Lung (tissue), 11 donors: ENCODE measurements at regions not wholly inside any gene's neighbourhood (a gene's known extent, or its start where the extent isn't known, plus 50 kb on each side); places are given as distances from the start of the nearest gene placed in this dataset.

ENCODE experiments used
- ATAC-seq: fragments of 200-7000 bp; cut with Tn5 transposase; one replicate; pipeline ENCODE4 v1.9.1; 2020; ENCODE audit warnings: moderate number of reproducible peaks; ENCODE audit not compliant: insufficient read depth, low FRiP score
- DNase-seq, 3 donors: peaks; one replicate each; pipeline ENCODE4 v3.0.0-alpha.2; 2013 to 2017
- H3K27ac ChIP-seq, 2 donors: one replicate each; pipeline ENCODE4 v1.5.1; 2013; ENCODE audit warnings: mild to moderate bottlenecking in 2 of 2, moderate library complexity in 2 of 2, control low read depth in 1 of 2, inconsistent platforms in 1 of 2, low read depth in 1 of 2, low read length in 1 of 2
- H3K27me3 ChIP-seq, 3 donors: one replicate each; pipeline ENCODE4 v1.5.1; 2013; ENCODE audit warnings: low read length in 2 of 3; ENCODE audit not compliant: control insufficient read depth in 3 of 3, insufficient read depth in 3 of 3
- H3K36me3 ChIP-seq, 4 donors: one replicate each; pipeline ENCODE4 v1.5.1; 2013; ENCODE audit warnings: low read length in 4 of 4, mild to moderate bottlenecking in 1 of 4, moderate library complexity in 1 of 4; ENCODE audit not compliant: control insufficient read depth in 4 of 4, insufficient read depth in 4 of 4
- H3K4me1 ChIP-seq, 5 donors: one replicate each; pipeline ENCODE4 v1.5.1; 2013; ENCODE audit warnings: low read length in 5 of 5, mild to moderate bottlenecking in 2 of 5, moderate library complexity in 1 of 5; ENCODE audit not compliant: control insufficient read depth in 5 of 5, insufficient read depth in 5 of 5
- H3K4me3 ChIP-seq: one replicate; pipeline ENCODE4 v1.5.1; 2013; ENCODE audit warnings: mild to moderate bottlenecking, control low read depth, moderate library complexity
- H3K9ac ChIP-seq, 2 donors: one replicate each; pipeline ENCODE4 v1.5.1; 2013; ENCODE audit warnings: low read length in 2 of 2, control low read depth in 1 of 2; ENCODE audit not compliant: insufficient read depth in 1 of 2
- H3K9me3 ChIP-seq, 4 donors: one replicate each; pipeline ENCODE4 v1.5.1; 2013; ENCODE audit warnings: low read length in 3 of 4, mild to moderate bottlenecking in 1 of 4, moderate library complexity in 1 of 4; ENCODE audit not compliant: control insufficient read depth in 4 of 4, insufficient read depth in 3 of 4
- CTCF ChIP-seq: IDR thresholded peaks from 2 replicates; pipeline ENCODE4 v1.5.1; 2012; ENCODE audit warnings: mild to moderate bottlenecking; ENCODE audit errors: control extremely low read depth, extremely low read depth
- WGBS, 2 donors: extraction: QIAGEN DNeasy Blood & Tissue Kit; methylation state at CpG; one replicate each; pipeline ENCODE4 v1.1.7; 2013; 5-methylcytosine and 5-hydroxymethylcytosine counted together
- donor health status: control.
- donor health status: control.
- donor health status: Bipolar disorder and iron deficiency.
- donor health status: healthy.
- donor health status: DM: yes; HTN: yes; CAD: no.

- WGBS, 2 donors = 61 to 76% methylated on average over 4 of the region's 4 CpGs
- no peak for TF ChIP-seq CTCF
- Histone ChIP-seq H3K27me3 (peaks cover 0 to 26% (median 0%) of the 10 kb centered on the region in 3 donors), H3K9me3 (peaks cover 0 to 4% (median 0%) of the 10 kb centered on the region in 4 donors), H3K4me3 (no peak overlapping the region), H3K4me1 (no peaks in the 10 kb centered on the region), H3K9ac (no peak overlapping the region), H3K27ac (no peak overlapping the region), H3K36me3 (no peaks in the 10 kb centered on the region)
- ATAC-seq (no peak), DNase-seq (no peak)
Observed at GRCh38 chr1:38672692-38673091, 186.9 kb downstream of the RRAGC start.

- DNase-seq = no peak
- whole genome bisulfite sequencing, 2 donors = 78 to 80% methylated on average over 8 of the region's 8 CpGs
- H3K4me1 ChIP-seq = no peaks in the 10 kb centered on the region
Observed at GRCh38 chr1:38671221-38671620, 188.4 kb downstream of the RRAGC start.

GRCh38 chr1:38670544-38671122 lies 188.9 kb downstream of the RRAGC start:
- H3K4me1 ChIP-seq = no peaks in the 10 kb centered on the region
- ATAC-seq (no peak), DNase-seq (no peak)
- H3K9me3 ChIP-seq = peaks cover 0 to 6% (median 0%) of the 10 kb centered on the region in 4 donors
- TF ChIP-seq CTCF = no peak
- no peak overlapping the region for H3K4me3 ChIP-seq
- no peaks in the 10 kb centered on the region for H3K36me3 ChIP-seq
- 82 to 85% methylated on average over 4 of the region's 4 CpGs for WGBS, 2 donors
- H3K27me3 ChIP-seq = peaks cover 0 to 23% (median 0%) of the 10 kb centered on the region in 3 donors
- H3K27ac ChIP-seq = no peak overlapping the region
- no peak overlapping the region for H3K9ac ChIP-seq

More at GRCh38 chr1:38671221-38671620, 188.4 kb downstream of the RRAGC start:
- TF ChIP-seq CTCF = no peak
- Histone ChIP-seq H3K9me3 (peaks cover 0 to 6% (median 0%) of the 10 kb centered on the region in 4 donors), H3K36me3 (no peaks in the 10 kb centered on the region), H3K4me3 (no peak overlapping the region), H3K27ac (no peak overlapping the region), H3K9ac (no peak overlapping the region), H3K27me3 (peaks cover 0 to 23% (median 0%) of the 10 kb centered on the region in 3 donors)
- no peak for ATAC-seq

- H3K9me3 ChIP-seq = peaks cover 0 to 6% (median 1%) of the 10 kb centered on the region in 4 donors
- TF ChIP-seq CTCF = no peak
- no peak overlapping the region for H3K27ac ChIP-seq
- 73 to 78% methylated on average over 4 of the region's 4 CpGs for WGBS, 2 donors
- no peak overlapping the region for H3K4me3 ChIP-seq
- DNase-seq (no peak), ATAC-seq (no peak)
- H3K36me3 ChIP-seq = no peaks in the 10 kb centered on the region
- peaks cover 0 to 25% (median 0%) of the 10 kb centered on the region in 3 donors for H3K27me3 ChIP-seq
- H3K9ac ChIP-seq = no peak overlapping the region
- H3K4me1 ChIP-seq = no peaks in the 10 kb centered on the region
Observed at GRCh38 chr1:38667626-38668025, 191.9 kb downstream of the RRAGC start.
